PC-3 (cell line): ENCODE measurements at regions not wholly inside any gene's neighbourhood (a gene's known extent, or its start where the extent isn't known, plus 50 kb on each side); places are given as distances from the start of the nearest gene placed in this dataset.

Experiments used
- ATAC-seq: fragments of 200-7000 bp; cut with Tn5 transposase; 2 replicates; pipeline ENCODE4 v1.9.1; 2020; ENCODE audit warnings: mild to moderate bottlenecking, moderate library complexity
- BruUV-seq: library from RNA; stranded (reverse); fragments of 400-500 nt; replicated peaks from 2 replicates; lab custom pipeline; 2021; lab: Mats Ljungman, UMichigan
- CTCF ChIA-PET: fragments of 300-600 bp; sonication (Branson Sonifier 250); formaldehyde crosslinking; loops from one replicate; lab custom pipeline; 2022; ENCODE audit warnings: antibody characterized with exemption; lab: Charles Lee
- POLR2A ChIA-PET: fragments of 300-600 bp; sonication (Branson Sonifier 250); formaldehyde crosslinking; loops from one replicate; lab custom pipeline; 2022; ENCODE audit warnings: antibody characterized with exemption; ENCODE audit not compliant: unreplicated experiment; lab: Charles Lee
- DNase-seq: peaks from one replicate; pipeline ENCODE4 v3.0.0-alpha.2; 2015
- H2AFZ ChIP-seq: fragments of 300-600 bp; sonication (generic); 2 replicates; pipeline ENCODE4 v1.6.0; 2016; ENCODE audit warnings: antibody characterized with exemption, low read length
- H3F3A ChIP-seq: fragments of 300-600 bp; sonication (generic); one replicate; pipeline ENCODE4 v1.6.0; 2017; ENCODE audit warnings: antibody characterized with exemption, low read length, control low read depth, mild to moderate bottlenecking; ENCODE audit not compliant: unreplicated experiment
- H3K27ac ChIP-seq: fragments of 300-600 bp; sonication (generic); 2 replicates; pipeline ENCODE4 v1.5.1; 2016; ENCODE audit warnings: mild to moderate bottlenecking, low read length
- H3K27me3 ChIP-seq: fragments of 300-600 bp; sonication (generic); 2 replicates; pipeline ENCODE4 v1.6.1; 2016; ENCODE audit warnings: low read length, mixed read lengths
- H3K36me3 ChIP-seq: fragments of 300-600 bp; sonication (generic); 2 replicates; pipeline ENCODE4 v1.6.1; 2016; ENCODE audit warnings: low read depth, mixed run types, low read length, mixed read lengths
- H3K4me1 ChIP-seq: fragments of 300-600 bp; sonication (generic); 2 replicates; pipeline ENCODE4 v1.5.1; 2016; ENCODE audit warnings: low read length; ENCODE audit not compliant: insufficient read depth
- H3K4me2 ChIP-seq: fragments of 300-600 bp; sonication (generic); 2 replicates; pipeline ENCODE4 v1.6.0; 2016; ENCODE audit warnings: low read length
- H3K4me3 ChIP-seq: fragments of 300-600 bp; sonication (generic); 2 replicates; pipeline ENCODE4 v1.5.1; 2016; ENCODE audit warnings: mild to moderate bottlenecking, low read length, mixed read lengths
- H3K79me2 ChIP-seq: fragments of 300-600 bp; sonication (generic); 2 replicates; pipeline ENCODE4 v1.6.1; 2017; ENCODE audit warnings: low read length, mixed read lengths
- H3K9ac ChIP-seq: fragments of 300-600 bp; sonication (generic); 2 replicates; pipeline ENCODE4 v1.6.0; 2016; ENCODE audit warnings: mild to moderate bottlenecking, low read length
- H3K9me2 ChIP-seq: fragments of 300-600 bp; sonication (generic); replicated peaks from 2 replicates; pipeline ENCODE4 v1.6.1; 2016; ENCODE audit warnings: mixed run types, low read length, mixed read lengths
- H3K9me3 ChIP-seq: fragments of 300-600 bp; sonication (generic); 2 replicates; pipeline ENCODE4 v1.6.1; 2016; ENCODE audit warnings: low read length, mixed read lengths
- H4K20me1 ChIP-seq: fragments of 300-600 bp; sonication (generic); 2 replicates; pipeline ENCODE4 v1.6.1; 2016; ENCODE audit warnings: low read length, mixed read lengths
- EZH2 ChIP-seq: fragments of 300-600 bp; sonication (generic); IDR thresholded peaks from one replicate; pipeline ENCODE4 v1.6.1; 2017; ENCODE audit warnings: antibody characterized with exemption, mild to moderate bottlenecking, low read length; ENCODE audit not compliant: unreplicated experiment
- EZH2phosphoT487 ChIP-seq: fragments of 300-600 bp; sonication (generic); IDR thresholded peaks from 2 replicates; pipeline ENCODE4 v1.6.1; 2018; ENCODE audit warnings: mild to moderate bottlenecking, antibody characterized with exemption, low read length, borderline replicate concordance
- intact Hi-C: fragments of 100-400 bp; cut with micrococcal nuclease; formaldehyde crosslinking; loops from 2 replicates; pipeline ENCODE4 v1.9.0; 2023
- TF ChIP-seq, protein P1 (sequence below): fragments of 300-600 bp; sonication (generic); conservative IDR thresholded peaks from 2 replicates; pipeline ENCODE4 v1.5.1; 2017; ENCODE audit warnings: antibody characterized with exemption, low read depth, mild to moderate bottlenecking, low read length

- POLR2A ChIA-PET, result no interaction called here
These were observed 761.0 kb upstream of the CXADR start for GRCh38 chr21:16751695-16752474.

GRCh38 chr21:16752475-16752857 lies 760.4 kb upstream of the CXADR start:
- TF ChIP-seq EZH2, result no peak
- TF ChIP-seq EZH2phosphoT487, result no peak
- TF ChIP-seq, protein P1, sequence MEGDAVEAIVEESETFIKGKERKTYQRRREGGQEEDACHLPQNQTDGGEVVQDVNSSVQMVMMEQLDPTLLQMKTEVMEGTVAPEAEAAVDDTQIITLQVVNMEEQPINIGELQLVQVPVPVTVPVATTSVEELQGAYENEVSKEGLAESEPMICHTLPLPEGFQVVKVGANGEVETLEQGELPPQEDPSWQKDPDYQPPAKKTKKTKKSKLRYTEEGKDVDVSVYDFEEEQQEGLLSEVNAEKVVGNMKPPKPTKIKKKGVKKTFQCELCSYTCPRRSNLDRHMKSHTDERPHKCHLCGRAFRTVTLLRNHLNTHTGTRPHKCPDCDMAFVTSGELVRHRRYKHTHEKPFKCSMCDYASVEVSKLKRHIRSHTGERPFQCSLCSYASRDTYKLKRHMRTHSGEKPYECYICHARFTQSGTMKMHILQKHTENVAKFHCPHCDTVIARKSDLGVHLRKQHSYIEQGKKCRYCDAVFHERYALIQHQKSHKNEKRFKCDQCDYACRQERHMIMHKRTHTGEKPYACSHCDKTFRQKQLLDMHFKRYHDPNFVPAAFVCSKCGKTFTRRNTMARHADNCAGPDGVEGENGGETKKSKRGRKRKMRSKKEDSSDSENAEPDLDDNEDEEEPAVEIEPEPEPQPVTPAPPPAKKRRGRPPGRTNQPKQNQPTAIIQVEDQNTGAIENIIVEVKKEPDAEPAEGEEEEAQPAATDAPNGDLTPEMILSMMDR, result no peak
- H3K4me1 ChIP-seq, result no peaks in the 10 kb centered on the region
- H3K27ac ChIP-seq, result no peak overlapping the region
- no peak overlapping the region for H3K4me2 ChIP-seq
- H3K79me2 ChIP-seq, result no peaks in the 10 kb centered on the region
- no peak overlapping the region for H3K4me3 ChIP-seq
- no peaks in the 10 kb centered on the region for H3F3A ChIP-seq
- ChIA-PET CTCF (no interaction called here), POLR2A (no interaction called here)
- H3K36me3 ChIP-seq, result no peaks in the 10 kb centered on the region
- no TSS peak for BruUV-seq
- intact Hi-C loops, result no loop called here
- no peaks in the 10 kb centered on the region for H4K20me1 ChIP-seq
- no peak overlapping the region for H3K9ac ChIP-seq
- no peak overlapping the region for H2AFZ ChIP-seq
- H3K9me3 ChIP-seq, result peaks cover 14% of the 10 kb centered on the region
- ATAC-seq (no peak), DNase-seq (no peak)
- H3K9me2 ChIP-seq, result no peaks in the 10 kb centered on the region
- no peaks in the 10 kb centered on the region for H3K27me3 ChIP-seq

More at GRCh38 chr21:16751695-16752474, 761.0 kb upstream of the CXADR start:
- Histone ChIP-seq H3K79me2 (no peaks in the 10 kb centered on the region), H3K36me3 (no peaks in the 10 kb centered on the region), H2AFZ (no peak overlapping the region), H3K9me2 (no peaks in the 10 kb centered on the region), H3K4me1 (no peaks in the 10 kb centered on the region), H3K9ac (no peak overlapping the region), H3K27me3 (no peaks in the 10 kb centered on the region), H3F3A (no peaks in the 10 kb centered on the region), H4K20me1 (no peaks in the 10 kb centered on the region), H3K27ac (no peak overlapping the region), H3K9me3 (peaks cover 14% of the 10 kb centered on the region), H3K4me3 (no peak overlapping the region), H3K4me2 (no peak overlapping the region)
- DNase-seq (no peak), ATAC-seq (no peak)
- CTCF ChIA-PET, result no interaction called here
- TF ChIP-seq EZH2phosphoT487, result no peak
- TF ChIP-seq, protein P1, result no peak
- no peak for TF ChIP-seq EZH2
- intact Hi-C loops, result no loop called here
- no TSS peak for BruUV-seq

- Histone ChIP-seq H3F3A (no peaks in the 10 kb centered on the region), H3K36me3 (no peaks in the 10 kb centered on the region), H3K4me2 (no peak overlapping the region), H3K4me1 (no peaks in the 10 kb centered on the region), H3K79me2 (no peaks in the 10 kb centered on the region), H2AFZ (no peak overlapping the region), H3K27ac (no peak overlapping the region), H4K20me1 (no peaks in the 10 kb centered on the region), H3K27me3 (no peaks in the 10 kb centered on the region), H3K9ac (no peak overlapping the region), H3K9me2 (no peaks in the 10 kb centered on the region), H3K9me3 (peaks cover 14% of the 10 kb centered on the region), H3K4me3 (no peak overlapping the region)
- ATAC-seq, result no peak
- no TSS peak for BruUV-seq
- intact Hi-C loops, result no loop called here
- ChIA-PET CTCF (no interaction called here), POLR2A (no interaction called here)
- DNase-seq, result no peak
- TF ChIP-seq, protein P1, result no peak
- TF ChIP-seq EZH2phosphoT487 (no peak), EZH2 (no peak)
These were observed 757.8 kb upstream of the CXADR start for GRCh38 chr21:16755061-16755460.
